GM12874 (cell line): ENCODE measurements at regions not wholly inside any gene's neighbourhood (a gene's known extent, or its start where the extent isn't known, plus 50 kb on each side); places are given as distances from the start of the nearest gene placed in this dataset.

ENCODE experiments used
- CTCF ChIP-seq: IDR thresholded peaks from 2 replicates; pipeline ENCODE4 v1.5.1; 2011; ENCODE audit warnings: low read depth, mild to moderate bottlenecking, control low read depth, low read length, moderate library complexity; ENCODE audit not compliant: insufficient read depth

- no peak for TF ChIP-seq CTCF
These were observed 135.5 kb upstream of the SORCS3 start for GRCh38 chr10:104505521-104506042.

- no peak for TF ChIP-seq CTCF
These were observed 131.1 kb upstream of the SORCS3 start for GRCh38 chr10:104509981-104510380.

- TF ChIP-seq CTCF, result no peak
These were observed 130.4 kb upstream of the SORCS3 start for GRCh38 chr10:104510644-104511043.

GRCh38 chr10:104512800-104513199 lies 128.3 kb upstream of the SORCS3 start:
- no peak for TF ChIP-seq CTCF

- no peak for TF ChIP-seq CTCF
These were observed 125.4 kb upstream of the SORCS3 start for GRCh38 chr10:104515678-104516199.

GRCh38 chr10:104516986-104517385 lies 124.1 kb upstream of the SORCS3 start:
- no peak for TF ChIP-seq CTCF

- no peak for TF ChIP-seq CTCF
These were observed 123.1 kb upstream of the SORCS3 start for GRCh38 chr10:104517946-104518345.
